GM21526 (cell line): ENCODE measurements at regions not wholly inside any gene's neighbourhood (a gene's known extent, or its start where the extent isn't known, plus 50 kb on each side); places are given as distances from the start of the nearest gene placed in this dataset.
"Not testable (repeated sequence)": the region's sequence is repeated elsewhere in the genome, so short reads cannot be mapped to it uniquely, and the experiment has no call there.

ENCODE experiments used
- ATAC-seq: cut with Tn5 transposase; IDR thresholded peaks from one replicate; pipeline ENCODE4 v1.9.1; 2021; ENCODE audit warnings: moderate library complexity; ENCODE audit not compliant: unreplicated experiment, low FRiP score

DNA sequence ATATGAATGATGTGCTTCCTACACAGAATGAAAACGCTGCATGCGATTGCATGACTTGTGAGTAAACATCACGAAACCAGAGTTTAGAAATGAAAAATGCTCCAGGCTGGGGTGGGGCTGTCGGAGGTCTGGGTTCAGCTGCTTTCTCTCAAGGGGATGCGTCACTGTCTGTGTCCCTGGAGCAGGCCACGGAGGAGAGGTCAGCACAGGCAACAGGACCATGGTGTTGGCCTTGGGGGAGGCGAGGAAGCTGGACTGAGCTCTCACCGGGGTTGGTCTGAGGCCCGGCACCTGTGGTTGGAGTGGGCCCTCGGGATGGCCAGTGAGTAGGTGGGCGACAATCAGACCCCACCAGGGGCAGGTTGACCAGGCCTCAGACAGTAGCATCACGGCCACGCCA lies 89.0 kb upstream of the TMEM18 start:
- no peak for ATAC-seq

DNA sequence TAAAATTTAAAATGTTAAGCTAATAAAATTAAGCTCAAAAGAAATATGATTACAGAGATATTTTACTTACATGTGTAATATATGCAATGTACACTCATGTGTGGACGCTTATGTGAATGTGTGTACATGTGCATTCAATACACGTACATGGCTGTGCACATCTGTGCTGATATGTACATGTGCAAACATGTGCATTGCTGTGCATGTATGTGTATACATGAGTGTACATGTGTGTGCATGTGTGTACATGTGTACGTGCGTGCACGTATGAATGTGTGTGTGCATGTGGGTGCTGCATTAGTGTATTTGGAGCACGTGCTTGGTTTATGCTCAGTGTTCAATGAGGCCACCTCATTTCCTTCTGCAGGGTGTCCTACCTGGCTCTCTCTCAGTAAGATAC lies 88.2 kb upstream of the TMEM18 start:
- ATAC-seq, result no peak

DNA sequence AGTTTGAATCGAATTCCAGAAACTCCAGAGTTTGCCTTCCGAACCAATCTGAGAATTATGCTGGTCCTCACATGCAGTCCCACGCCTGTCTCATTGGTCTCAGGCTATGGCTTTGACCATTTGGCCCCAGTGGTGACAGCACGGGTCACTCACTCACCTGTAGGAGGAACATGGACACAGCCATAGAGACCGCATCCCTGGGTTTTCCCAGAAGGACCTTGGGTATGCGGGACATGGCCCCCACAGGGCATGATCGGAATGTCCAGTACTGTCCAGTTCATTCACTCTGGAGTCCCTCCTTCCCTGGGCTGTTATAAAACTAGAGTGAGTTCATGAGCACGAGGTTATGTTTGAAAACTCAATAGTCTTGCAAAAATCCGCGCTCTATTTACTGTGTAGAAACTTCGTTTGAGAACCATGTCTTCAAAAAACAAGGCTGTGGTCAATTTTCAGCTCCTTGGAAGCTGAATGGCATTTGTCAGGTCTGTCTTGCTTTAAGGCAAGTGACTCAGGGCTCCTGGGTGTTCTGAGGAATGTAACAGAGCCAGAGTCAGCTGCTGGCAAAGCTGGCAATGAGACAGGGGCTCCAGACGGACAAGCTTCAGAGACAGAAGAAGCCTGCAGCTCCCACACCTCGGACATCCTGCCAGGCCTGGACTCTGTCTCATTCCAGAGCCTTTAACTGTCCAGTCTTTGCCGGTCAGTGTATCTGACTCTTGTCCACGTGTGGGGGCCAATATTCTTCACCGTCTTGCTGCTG lies 86.7 kb upstream of the TMEM18 start:
- no peak for ATAC-seq

DNA sequence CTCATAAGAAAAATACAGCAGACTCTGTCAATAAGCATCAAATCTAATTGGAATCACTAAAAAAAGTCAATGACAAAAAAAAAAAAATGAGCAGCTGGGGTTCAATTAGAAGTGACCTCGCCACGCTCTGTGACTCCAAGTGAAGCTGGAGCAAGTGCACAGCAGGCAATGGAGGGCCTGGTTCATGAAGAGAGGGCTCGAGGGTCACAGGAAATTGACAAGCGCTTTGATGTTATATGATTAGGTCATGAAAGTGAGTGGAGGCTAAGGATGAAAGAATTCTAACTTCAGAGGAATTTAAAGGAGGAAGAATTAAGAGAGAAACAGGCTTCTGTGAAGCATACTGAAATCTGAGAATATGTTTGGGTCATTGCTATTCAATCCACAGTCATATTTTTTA lies 85.4 kb upstream of the TMEM18 start:
- ATAC-seq, result no peak

DNA sequence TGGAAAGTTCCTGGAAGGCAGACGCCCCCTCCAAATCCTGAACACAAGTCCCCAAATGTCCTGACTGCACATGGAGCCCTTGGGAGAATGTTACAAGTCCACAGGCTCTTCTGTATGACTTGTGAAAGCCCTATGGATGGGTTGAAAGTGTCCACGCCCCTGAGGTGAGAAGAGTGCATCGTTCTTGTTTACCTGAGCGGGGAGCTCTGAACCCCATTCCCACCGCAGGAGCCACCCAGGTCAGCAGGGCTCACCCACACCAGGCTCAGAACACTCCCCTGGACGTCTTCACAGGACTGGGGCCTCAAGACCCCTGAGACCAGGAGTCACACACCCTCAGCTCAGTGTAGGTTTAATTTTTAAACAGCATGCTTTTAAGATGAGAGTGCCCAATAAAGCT lies 84.2 kb upstream of the TMEM18 start:
- ATAC-seq, result no peak

DNA sequence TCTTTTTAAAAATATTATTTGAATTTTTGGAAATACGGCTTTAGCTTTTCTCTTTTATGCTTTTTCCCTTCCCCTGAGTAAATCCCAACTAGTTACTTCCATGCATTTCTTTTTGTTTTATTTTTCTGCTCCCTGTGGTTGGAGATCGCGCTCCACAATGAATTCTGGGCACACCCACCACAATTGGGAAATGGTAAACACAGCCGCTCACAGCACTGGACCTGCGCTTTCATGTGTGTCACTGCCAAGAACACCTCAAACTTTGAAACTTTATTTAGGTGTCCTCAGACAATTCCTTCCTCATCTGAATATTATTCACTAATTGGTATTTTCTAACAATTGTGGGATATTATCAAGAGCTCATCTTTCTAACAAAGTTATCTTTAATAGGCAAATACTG lies 82.8 kb upstream of the TMEM18 start:
- ATAC-seq, result no peak

DNA sequence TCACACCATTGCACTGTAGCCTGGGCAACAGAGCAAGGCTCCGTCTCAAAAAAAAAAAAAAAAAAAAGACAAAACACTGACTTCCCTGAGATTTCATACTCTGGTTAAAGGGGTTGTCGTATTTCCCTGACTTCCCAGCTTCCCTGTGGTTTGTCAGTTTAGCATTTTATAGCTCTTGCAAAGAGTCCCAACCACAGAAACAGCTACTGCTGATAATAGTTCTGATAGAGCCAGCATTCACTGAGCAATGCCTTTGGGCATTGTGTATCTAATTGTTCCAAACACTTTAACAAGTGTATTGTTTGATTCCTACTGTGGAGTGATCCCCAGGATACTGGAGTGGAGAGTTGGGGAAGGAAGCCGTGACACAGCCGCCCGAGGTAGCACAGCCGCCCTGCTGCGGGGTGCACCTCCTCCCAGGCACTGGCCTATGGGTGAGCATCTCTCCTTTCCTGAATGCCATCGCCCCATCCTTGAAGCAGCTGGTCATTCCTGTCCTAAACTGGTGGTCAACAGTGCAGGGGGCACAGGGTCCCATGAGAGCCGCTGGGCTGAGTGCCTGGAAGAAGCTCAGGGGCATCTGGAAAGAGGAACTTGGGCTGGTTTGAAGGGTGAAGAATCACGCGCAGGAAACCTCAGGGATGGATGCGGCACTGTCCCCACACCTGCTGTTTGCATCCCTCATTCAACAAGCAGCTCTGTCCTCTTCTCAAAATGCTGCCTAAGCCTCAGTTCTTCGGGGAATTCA lies 81.0 kb upstream of the TMEM18 start:
- no peak for ATAC-seq

DNA sequence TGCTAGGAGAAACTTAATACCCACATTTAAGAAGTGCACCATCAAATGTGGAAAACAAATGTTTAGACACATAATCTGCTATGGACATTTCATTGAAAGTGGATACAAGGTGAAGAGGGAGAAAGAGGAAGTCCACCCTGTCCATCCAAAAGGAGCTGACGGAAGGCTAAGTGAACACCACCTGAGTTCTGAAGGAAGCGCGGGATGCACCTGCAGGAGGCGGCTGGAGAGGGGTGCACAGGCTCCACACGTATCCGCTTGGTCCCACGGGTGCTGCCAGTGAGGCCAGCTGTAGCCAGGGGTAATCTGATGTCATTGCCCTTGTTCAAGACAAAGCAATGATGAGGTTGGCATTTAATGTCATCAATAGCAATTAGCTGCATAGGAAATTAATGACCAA lies 75.9 kb upstream of the TMEM18 start:
- no peak for ATAC-seq

DNA sequence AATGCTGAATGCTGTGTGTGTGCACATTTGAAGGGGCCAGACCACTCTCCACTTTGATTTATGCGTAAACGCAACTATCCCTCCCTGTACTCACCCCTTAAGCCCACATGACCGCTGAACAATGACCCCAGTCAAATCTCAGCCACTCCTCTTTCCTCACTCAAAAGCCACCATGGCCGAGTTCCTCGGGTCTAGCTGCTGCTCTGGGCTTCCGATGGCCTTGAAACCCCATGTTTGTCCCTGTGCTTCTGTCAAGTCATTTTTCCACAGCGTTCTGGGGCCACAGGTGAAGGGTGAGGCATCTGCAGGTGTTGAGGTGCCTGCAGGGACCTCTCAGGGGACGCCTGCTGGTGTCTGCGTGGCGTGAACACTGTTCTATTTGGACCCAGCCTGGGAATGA lies 74.3 kb upstream of the TMEM18 start:
- no peak for ATAC-seq

DNA sequence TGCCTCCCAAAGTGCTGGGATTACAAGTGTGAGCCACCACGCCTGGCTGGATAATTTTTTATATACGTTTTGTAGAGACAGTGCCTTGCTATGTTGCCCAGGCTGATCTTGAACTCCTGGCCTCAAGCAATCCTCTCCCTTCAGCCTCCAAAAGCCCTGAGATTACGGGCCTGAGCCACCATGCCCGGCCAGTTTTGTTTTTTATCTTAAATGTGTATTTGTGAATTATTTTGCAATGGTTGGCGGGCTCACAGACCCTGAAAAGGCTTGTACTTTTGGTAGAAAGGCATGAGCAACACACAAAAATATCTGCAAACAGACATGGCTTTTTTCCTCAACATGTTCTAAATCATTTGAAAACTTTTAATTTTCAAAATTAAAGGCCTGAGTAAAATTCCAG lies 73.4 kb upstream of the TMEM18 start:
- no peak for ATAC-seq

DNA sequence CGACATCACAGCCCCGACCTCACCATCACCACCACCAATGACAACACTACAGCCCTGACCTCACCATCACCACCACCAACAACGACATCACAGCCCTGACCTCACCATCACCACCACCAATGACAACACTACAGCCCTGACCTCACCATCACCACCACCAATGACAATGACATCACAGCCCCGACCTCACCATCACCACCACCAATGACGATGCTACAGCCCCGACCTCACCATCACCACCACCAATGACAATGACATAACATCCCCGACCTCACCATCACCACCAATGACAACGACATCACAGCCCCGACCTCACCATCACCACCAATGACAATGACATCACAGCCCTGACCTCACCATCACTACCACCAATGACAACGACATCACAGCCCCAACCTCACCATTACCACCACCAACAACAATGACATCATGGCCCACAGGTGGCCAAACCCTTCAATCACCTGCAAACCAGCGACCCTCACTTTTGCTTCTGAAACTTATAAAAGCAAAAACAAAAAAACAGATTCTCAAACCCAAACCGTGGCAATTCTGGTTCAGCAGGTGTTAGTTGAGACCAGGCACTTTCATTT lies 70.7 kb upstream of the TMEM18 start:
- ATAC-seq, result no peak

DNA sequence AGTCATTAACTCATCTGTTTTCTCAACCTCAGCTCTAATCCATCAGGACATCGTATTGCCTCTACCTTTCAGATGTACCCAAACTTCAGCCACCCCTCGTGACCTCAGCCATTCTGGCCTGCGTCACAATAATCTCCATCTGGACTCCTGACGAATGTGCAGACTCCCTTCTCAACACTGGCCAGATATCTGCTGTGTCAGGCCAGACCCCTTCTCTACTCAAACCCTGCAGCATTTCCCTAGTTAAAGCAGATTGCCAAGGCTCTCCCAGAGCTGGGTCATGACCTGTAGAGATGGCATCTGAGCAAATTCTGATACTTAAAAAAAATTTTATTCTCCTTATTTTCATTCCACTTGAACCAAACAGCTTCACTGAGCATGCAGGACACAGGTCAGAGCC lies 69.5 kb upstream of the TMEM18 start:
- ATAC-seq, result no peak

DNA sequence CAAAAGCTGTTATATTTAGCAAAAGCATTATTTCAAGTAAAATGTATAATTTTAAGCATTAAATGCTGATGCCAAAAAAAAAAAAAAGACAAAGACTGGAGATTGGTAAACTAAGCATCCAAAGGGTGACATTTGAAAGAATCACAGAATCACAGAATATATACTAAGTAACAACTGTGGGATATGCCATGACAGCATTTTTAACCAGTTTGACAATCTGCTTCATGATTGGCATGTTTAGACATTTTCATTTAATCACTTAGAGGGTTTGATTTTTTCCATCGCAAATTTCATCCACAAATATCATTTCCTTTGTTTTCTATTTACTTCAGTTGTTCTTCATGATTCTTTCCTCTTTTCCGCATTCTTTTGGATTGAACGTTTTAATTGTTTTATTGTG lies 66.9 kb upstream of the TMEM18 start:
- no peak for ATAC-seq

DNA sequence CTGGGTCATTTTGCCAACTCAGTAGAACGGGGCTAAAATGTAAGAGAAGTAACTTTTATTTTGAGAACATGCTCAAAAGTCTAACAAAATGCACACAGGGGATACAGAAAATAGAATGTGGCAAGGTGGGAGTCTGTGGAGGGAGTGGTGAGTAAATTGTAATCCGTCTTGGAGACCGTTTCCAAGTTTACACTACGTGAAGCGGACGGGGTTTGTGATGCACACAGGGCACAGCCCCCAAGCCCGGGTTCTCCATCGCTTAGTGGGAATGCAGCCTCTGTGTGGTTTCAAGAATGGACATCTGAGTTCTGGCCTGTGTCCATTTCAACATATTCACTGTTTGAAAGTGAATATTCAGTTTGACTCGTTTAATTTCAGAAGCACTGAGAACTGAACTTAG lies 65.0 kb upstream of the TMEM18 start:
- ATAC-seq, result no peak

DNA sequence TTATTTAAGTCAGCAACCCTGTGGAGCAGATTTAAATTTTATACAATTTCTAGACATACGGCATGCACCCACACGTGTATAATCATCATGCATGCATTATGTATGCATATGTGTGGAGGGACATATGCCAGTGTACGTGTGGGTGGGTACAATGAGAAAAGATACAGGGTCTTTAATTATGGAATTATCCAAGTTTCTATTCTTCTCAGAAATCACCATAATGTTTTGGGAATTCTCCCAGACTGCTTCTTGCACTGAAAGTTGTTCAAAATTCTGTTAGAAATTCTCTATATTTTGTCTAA lies 63.9 kb upstream of the TMEM18 start:
- ATAC-seq, result no peak

DNA sequence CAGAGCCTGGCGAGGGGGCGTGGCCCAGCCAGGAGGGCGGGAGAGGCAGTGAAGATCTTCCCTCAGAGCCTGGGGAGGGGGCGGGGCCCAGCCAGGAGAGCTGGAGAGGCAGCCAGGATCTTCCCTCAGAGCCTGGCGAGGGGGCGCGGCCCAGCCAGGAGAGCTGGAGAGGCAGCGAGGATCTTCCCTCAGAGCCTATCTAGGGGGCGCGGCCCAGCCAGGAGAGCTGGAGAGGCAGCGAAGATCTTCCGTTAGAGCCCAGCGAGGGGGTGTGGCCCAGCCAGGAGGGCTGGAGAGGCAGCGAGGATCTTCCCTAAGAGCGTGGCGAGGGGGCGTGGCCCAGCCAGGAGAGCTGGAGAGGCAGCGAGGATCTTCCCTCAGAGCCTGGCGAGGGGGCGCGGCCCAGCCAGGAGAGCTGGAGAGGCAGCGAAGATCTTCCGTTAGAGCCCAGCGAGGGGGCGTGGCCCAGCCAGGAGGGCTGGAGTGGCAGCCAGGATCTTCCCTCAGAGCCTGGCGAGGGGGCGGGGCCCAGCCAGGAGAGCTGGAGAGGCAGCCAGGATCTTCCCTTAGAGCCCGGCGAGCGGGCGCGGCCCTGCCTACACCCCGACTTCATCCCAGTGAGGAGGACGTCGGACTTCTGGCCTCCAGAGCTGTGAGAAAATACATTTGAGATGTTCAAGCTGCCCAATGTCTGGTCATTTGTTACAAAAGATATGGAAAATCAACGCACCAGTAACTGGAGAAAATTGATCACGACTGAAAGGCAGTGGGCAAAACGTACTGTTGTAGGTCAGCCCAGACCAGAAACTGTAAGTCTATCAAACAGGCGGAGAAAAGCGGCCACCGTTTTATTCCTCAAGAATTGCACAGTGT lies 63.4 kb upstream of the TMEM18 start:
- ATAC-seq, result not testable (repeated sequence)

DNA sequence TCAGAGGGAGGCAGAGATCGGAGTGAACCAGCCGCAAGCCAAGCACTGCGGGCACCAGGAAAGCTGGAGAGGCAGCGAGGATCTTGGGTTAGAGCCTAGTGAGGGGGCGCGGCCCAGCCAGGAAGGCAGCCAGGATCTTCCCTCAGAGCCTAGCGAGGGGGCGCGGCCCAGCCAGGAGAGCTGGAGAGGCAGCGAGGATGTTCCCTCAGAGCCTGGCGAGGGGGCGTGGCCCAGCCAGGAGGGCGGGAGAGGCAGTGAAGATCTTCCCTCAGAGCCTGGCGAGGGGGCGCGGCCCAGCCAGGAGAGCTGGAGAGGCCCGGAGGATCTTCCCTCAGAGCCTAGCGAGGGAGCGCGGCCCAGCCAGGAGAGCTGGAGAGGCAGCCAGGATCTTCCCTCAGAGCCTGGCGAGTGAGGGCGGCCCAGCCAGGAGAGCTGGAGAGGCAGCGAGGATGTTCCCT lies 62.7 kb upstream of the TMEM18 start:
- ATAC-seq, result not testable (repeated sequence)

DNA sequence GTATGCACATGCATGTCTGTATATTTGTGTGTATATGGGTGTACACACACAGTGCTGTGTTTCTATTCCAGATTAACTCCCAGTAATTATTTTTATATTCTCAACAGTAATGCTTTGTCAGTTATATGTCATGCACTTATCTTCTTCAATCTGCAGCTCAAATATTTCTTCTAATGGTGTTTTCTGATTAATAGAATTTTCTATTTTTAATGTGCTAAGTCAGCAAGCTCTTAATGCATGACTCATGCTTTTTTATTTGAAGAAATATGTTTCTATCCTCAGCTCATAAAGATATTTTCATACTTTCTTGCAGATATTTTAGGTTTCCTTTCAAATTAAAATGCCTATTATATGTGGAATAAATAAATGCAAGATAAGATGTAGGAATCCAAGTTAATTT lies 59.7 kb upstream of the TMEM18 start:
- no peak for ATAC-seq

DNA sequence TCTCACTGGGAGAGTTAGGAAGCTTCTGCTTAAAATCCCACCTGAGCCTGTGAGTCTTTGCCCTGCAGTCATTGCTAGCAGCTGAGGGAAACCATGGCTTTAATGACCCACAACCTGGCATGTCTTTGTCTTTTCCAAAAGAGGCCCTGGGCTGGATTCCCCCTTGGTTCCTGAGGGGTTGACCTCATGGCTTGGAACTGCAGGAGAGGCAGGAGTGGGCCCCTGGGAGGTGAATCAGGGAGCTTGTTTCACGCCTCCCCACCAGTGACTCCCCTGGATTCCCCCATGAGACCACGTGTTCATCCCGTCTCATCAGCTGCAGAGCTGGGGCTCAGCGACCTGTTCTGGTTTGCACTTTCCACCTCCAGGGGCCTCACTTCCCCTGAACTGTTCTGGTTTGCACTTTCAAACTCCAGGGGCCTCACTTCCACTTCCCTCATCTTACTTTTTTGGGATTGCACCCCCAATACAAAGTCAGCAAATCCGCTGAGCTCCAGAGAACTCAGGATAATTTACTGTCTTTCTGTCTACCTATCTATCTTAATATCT lies 58.5 kb upstream of the TMEM18 start:
- ATAC-seq, result peak; percentile 86

DNA sequence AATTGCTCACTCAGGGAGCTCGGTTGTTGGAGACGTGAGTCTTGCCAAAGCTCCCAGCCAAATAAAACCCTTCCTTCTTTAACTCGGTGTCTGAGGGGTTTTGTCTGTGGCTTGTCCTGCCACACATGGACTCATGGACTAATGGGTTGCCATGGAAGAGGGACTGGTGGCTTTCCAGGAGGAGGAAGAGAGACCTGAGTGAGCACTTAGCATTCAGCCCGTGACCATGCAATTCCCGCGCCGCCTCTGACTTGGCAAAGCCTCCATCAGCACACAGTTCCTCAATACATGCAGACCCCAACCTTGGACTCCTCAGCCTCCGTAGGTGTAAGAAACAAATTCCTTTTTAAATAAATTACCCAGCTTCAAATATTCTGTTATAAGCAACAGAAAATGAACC lies 57.3 kb upstream of the TMEM18 start:
- ATAC-seq, result no peak

DNA sequence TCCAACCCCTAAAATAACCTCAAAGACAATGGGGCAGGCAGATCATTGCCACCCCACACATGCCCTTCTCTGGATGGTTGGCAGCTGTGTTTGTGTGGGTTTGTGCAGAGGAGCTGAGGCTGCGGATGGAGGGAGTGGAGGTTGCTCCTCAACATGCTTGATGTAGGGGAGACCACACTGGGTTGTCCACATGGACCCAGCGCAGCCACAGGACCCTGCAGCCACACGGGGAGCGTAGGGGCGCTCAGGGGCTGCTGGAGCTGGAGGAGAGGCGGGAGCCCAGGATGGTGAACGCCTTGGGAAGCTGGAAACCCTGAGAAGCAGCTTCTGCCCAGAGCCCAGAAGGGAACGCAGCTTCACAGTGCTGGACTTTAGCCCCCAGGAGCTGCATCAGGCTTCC lies 56.3 kb upstream of the TMEM18 start:
- no peak for ATAC-seq
